GM19351 (cell line): ENCODE measurements at regions not wholly inside any gene's neighbourhood (a gene's known extent, or its start where the extent isn't known, plus 50 kb on each side); places are given as distances from the start of the nearest gene placed in this dataset.
A peak's percentile ranks its signal among the peaks of the same experiment; 100 is the strongest.

Experiments used
- ATAC-seq: cut with Tn5 transposase; IDR thresholded peaks from one replicate; pipeline ENCODE4 v1.9.1; 2021; ENCODE audit warnings: mild to moderate bottlenecking, moderate library complexity; ENCODE audit not compliant: unreplicated experiment

GRCh38 chrX:118167361-118167760, 50.8 kb upstream of the KLHL13 start:
- no peak for ATAC-seq

GRCh38 chrX:118171356-118171755, 54.7 kb upstream of the KLHL13 start:
- no peak for ATAC-seq

- ATAC-seq: no peak
These were observed 58.0 kb upstream of the KLHL13 start for GRCh38 chrX:118174516-118175098.

DNA sequence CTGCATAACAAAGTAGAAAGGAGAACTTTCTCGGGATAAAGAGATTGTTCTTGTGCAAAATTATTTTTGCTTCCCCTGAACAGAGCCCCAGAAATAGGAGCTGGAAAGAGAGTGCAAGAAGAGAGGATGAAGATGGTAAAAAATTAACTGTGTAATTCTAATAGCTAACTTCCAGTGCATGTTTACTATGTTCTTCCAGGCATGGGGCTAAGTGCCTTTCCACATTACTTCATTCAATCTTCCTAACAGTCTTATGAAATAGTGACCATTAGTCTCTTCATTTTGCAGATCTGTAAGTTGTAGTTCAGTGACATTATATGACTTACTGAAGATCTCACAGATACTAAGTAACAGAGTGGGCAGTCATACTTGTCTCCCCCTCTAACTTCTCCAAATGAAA, 61.1 kb upstream of the KLHL13 start:
- ATAC-seq: no peak

DNA sequence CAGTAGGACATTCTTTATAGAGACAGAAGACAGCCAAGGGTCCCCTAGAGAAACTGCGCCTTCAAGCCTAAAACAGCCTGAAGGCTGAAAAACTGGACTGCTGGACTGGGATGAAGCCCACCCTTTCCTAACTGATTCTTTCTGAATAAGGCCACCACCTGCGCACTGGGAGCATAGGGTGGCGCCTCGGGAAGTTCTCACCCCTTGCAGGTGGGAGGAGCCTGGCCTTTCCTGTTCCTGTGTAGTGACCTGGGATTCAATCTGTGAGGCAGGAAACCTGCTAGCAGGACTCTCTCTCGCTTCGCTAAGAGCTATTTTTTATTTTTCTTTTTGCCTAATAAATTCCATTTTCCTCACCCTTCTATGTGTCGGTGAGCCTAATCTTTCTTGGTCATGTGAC, 61.8 kb upstream of the KLHL13 start:
- ATAC-seq: no peak

DNA sequence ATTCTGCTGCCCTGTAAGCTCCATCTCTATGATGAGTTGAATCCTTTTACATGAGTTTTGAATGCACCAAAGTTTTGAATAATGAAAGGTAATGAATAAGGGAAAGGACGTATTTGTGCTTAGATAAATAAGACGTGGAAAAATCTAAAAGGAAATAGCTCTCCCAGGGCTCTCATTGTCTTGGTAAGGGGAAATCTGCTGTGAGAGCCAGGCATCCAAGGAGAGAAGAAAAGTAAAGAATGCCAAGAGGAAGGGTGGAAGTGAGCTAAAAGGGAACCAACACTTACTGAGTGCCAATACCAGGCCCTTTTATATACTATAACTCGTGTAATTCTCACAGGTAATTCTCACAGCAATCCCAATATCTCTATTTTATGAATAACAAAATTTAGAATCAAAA, 62.6 kb upstream of the KLHL13 start:
- ATAC-seq: no peak

DNA sequence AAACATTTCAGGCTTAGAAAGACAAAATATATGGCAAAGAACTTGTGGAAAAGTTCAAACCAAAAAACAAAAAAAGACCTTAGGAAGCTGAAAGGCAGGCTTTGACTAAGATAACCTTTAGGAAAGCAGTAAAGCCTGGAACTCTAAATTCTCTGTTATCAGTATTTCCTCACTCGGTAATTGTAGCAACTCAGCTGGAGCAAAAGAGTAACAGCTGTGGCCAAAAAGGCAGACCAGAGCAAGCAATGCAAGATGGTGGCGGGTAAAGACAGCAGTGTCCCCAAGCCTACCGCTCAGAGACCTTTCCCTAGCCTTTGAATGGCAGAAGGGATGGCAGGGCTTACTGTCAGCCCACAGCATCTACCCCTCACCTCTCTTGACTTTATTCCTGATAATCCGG, 63.1 kb upstream of the KLHL13 start:
- no peak for ATAC-seq

- ATAC-seq: no peak
These were observed 64.4 kb upstream of the KLHL13 start for GRCh38 chrX:118181030-118181429.

GRCh38 chrX:118182025-118182424, 65.4 kb upstream of the KLHL13 start:
- no peak for ATAC-seq

DNA sequence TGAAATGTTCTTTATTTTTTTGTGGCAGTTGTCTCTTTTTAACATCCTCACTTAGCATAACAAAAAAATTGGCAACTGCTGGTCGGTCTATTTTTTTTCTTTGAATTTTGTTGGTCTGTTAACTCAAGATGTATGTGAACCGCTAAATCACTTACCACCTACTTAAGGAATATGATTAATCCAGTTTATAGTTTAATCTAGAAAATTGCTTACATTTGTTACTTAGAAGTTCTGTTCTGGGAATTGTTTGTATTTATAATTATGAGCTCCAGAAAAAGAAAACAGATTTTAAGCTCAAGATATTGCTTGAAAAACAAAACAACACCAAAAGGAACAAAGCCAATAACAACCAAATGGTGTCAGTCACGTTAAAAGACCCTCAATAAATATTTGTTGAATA, 66.1 kb upstream of the KLHL13 start:
- ATAC-seq: no peak

GRCh38 chrX:118183606-118184005, 67.0 kb upstream of the KLHL13 start:
- no peak for ATAC-seq

- ATAC-seq: no peak
These were observed 70.5 kb upstream of the KLHL13 start for GRCh38 chrX:118187100-118187499.

DNA sequence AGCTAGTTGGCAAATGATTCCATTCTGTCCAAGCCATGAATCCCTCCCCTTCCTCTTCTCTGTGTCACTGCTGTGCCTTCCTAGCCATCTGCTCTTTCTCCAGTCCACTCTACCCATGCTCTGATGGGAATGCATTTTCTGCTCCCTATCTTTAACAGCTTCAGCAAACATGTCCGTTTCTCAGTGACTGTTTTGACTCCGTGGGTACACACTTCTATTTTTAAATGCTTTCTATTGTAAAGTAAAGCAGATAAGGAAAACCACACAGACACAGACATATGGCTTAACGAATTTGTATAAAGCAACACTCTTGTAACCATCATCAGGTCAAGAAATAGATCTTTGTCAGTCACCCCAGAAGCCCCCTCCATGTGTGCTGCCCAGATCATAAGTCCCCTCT, 72.4 kb upstream of the KLHL13 start:
- ATAC-seq: peak; percentile 52

DNA sequence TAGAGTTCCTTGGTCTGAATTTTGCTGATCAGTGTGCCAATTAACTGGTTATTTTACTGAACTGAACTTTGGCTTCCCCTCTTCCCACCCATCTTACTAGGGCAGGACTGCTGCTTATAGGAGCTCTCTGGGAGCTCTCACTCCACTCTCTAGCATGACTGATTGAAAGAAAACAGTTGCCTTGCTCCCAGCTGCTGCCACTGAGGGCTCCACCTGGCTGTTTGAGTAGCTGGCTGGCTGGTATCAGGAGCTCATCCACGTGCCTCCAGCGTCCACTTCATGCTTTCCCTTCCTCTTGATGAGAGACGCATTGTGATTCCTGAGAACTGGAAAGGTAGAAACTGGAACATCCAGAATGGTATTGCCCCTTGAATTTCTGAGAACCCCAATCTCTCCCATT, 73.0 kb upstream of the KLHL13 start:
- peak; percentile 21 for ATAC-seq

- no peak for ATAC-seq
These were observed 81.1 kb upstream of the KLHL13 start for GRCh38 chrX:118197730-118198129.

GRCh38 chrX:118198577-118198976, 82.0 kb upstream of the KLHL13 start:
- ATAC-seq: no peak

- ATAC-seq: no peak
These were observed 83.4 kb upstream of the KLHL13 start for GRCh38 chrX:118199997-118200396.

GRCh38 chrX:118205421-118206395, 89.1 kb upstream of the KLHL13 start:
- ATAC-seq: no peak

DNA sequence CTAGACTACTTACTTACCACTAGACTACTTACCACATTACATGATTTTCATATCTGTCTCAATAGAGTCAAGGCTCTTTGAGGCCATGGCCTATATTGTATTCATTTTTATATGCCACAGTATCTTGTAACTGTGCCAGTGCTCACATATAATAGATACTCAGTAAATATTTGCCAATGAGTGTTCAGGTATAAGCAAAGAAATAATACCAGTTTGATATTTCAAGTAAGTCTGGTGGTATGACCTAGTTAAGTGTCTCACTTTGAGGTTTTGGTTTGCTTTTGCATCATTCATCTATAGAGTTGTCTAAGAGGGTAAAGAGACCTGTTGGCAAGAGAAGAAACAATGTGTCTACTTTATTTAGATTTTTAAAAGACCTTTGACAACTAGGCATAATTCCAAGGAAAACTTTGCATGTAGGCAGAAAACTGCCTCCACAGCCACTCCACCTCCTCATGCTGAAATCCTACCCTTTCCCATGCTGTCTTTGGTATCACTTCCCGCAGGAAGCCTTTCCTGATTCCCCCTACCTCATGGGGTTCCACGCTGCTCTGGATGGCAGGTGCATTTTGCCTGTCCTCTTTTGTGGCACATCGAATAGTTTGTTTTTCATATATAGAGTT, 91.3 kb upstream of the KLHL13 start:
- no peak for ATAC-seq

- ATAC-seq: no peak
These were observed 91.9 kb upstream of the KLHL13 start for GRCh38 chrX:118208481-118208880.

DNA sequence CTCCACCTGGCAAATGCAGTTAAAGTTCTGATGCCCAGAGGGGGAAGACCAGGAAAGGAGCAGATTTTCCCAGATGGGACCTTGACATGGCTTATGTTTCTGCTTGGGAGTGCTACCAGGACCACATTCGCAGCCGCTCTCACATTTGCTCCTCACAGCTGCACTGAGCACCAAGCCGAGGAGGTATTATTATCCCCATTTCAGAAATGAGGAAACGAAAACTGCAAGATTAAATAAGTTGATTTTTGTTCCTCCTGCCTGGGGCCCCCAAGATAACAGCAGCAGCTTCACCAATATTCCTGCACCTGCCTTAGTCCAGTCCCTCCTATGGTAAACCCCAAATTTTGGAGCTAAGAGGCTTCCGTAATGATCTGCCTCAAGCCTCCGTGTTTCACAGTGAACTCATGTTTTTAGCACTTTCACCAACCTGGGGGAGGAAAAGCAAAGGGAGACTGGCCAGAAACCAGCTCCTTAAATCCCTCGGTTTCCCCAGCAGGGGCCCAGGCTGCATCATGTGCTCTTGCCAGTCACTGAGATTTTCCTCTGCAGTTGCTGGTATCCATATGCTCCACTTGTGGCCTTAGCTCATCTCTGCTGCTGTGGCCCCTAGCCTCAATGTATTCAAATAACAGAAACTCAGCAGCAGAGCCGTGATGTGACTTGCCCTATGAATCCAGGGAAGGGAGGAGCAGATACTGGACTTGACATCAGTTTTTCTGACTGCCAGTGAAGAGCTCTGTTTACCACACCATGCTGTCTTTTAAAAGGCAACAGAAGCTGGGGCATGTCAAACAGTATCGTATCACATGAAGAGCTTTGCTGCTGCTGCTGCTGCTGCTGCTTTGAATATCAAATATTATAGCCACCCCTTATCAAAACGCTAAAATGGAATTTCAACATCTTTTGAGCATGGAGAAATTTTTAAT, 95.5 kb upstream of the KLHL13 start:
- peak; percentile 50 for ATAC-seq
